BJ (cell line): ENCODE measurements at regions not wholly inside any gene's neighbourhood (a gene's known extent, or its start where the extent isn't known, plus 50 kb on each side); places are given as distances from the start of the nearest gene placed in this dataset.
"Not testable (repeated sequence)": the region's sequence is repeated elsewhere in the genome, so short reads cannot be mapped to it uniquely, and the experiment has no call there.

Experiments
- CTCF ChIA-PET: fragments of 350-600 bp; formaldehyde crosslinking; extraction: SDS; loops from one replicate; lab custom pipeline; 2021; ENCODE audit warnings: antibody characterized with exemption, inconsistent platforms; lab: Yijun Ruan, JAX
- POLR2A ChIA-PET: fragments of 300-600 bp; sonication (Branson Sonifier 250); formaldehyde crosslinking; extraction: SDS; loops from one replicate; lab custom pipeline; 2021; ENCODE audit warnings: antibody characterized with exemption; lab: Charles Lee
- DNase-seq: peaks from one replicate; pipeline ENCODE4 v3.0.0-alpha.2; 2011; ENCODE audit warnings: low read depth
- H3K27me3 ChIP-seq: 2 replicates; pipeline ENCODE4 v1.6.0; 2011; ENCODE audit warnings: low read length; ENCODE audit not compliant: control insufficient read depth, insufficient read depth
- H3K36me3 ChIP-seq: 2 replicates; pipeline ENCODE4 v1.5.1; 2011; ENCODE audit warnings: low read length; ENCODE audit not compliant: control insufficient read depth, insufficient read depth
- H3K4me3 ChIP-seq: 2 replicates; pipeline ENCODE4 v1.5.1; 2011; ENCODE audit warnings: low read depth, mild to moderate bottlenecking, control low read depth, low read length
- CTCF ChIP-seq: IDR thresholded peaks from 2 replicates; pipeline ENCODE4 v1.5.1; 2011; ENCODE audit warnings: low read depth, mild to moderate bottlenecking, control low read depth, inconsistent platforms, low read length, moderate library complexity; ENCODE audit not compliant: insufficient read depth

- ChIA-PET POLR2A (no interaction called here), CTCF (no interaction called here)
- Histone ChIP-seq H3K4me3 (no peak overlapping the region), H3K36me3 (no peaks in the 10 kb centered on the region), H3K27me3 (no peaks in the 10 kb centered on the region)
- DNase-seq, result no peak
- no peak for TF ChIP-seq CTCF
These were observed 1306.2 kb upstream of the PCDH20 start for GRCh38 chr13:62721893-62722292.

- DNase-seq, POLR2A ChIA-PET, H3K4me3 ChIP-seq, CTCF ChIA-PET, H3K27me3 ChIP-seq, H3K36me3 ChIP-seq: not testable (repeated sequence)
These were observed 1296.3 kb upstream of the PCDH20 start for GRCh38 chr13:62711948-62712347.

- no peak for TF ChIP-seq CTCF
- Histone ChIP-seq H3K4me3 (no peak overlapping the region), H3K36me3 (no peaks in the 10 kb centered on the region), H3K27me3 (no peaks in the 10 kb centered on the region)
- ChIA-PET CTCF (no interaction called here), POLR2A (no interaction called here)
- DNase-seq, result no peak
These were observed 1295.1 kb upstream of the PCDH20 start for GRCh38 chr13:62710787-62711186.

GRCh38 chr13:62706048-62706447, 1290.4 kb upstream of the PCDH20 start:
- no peak for TF ChIP-seq CTCF
- H3K4me3 ChIP-seq, result no peak overlapping the region
- POLR2A ChIA-PET, result no interaction called here
- CTCF ChIA-PET, result no interaction called here
- no peaks in the 10 kb centered on the region for H3K36me3 ChIP-seq
- no peak for DNase-seq
- H3K27me3 ChIP-seq, result no peaks in the 10 kb centered on the region

- POLR2A ChIA-PET, result no interaction called here
These were observed 1289.2 kb upstream of the PCDH20 start for GRCh38 chr13:62704875-62705274.

More at GRCh38 chr13:62704875-62705274, 1289.2 kb upstream of the PCDH20 start:
- Histone ChIP-seq H3K4me3 (no peak overlapping the region), H3K36me3 (no peaks in the 10 kb centered on the region), H3K27me3 (no peaks in the 10 kb centered on the region)
- CTCF ChIA-PET, result no interaction called here
- no peak for TF ChIP-seq CTCF
- no peak for DNase-seq
